GM10266 (cell line): ENCODE measurements at regions not wholly inside any gene's neighbourhood (a gene's known extent, or its start where the extent isn't known, plus 50 kb on each side); places are given as distances from the start of the nearest gene placed in this dataset.

ENCODE experiments used
- DNase-seq: peaks from one replicate; pipeline ENCODE4 v3.0.0; 2012; ENCODE audit errors: extremely low spot score
- TF ChIP-seq, protein P1 (sequence below): IDR thresholded peaks from 2 replicates; pipeline ENCODE4 v1.5.1; 2012; ENCODE audit warnings: mild to moderate bottlenecking, low read depth; ENCODE audit not compliant: control insufficient read depth, insufficient read depth; ENCODE audit errors: missing control alignments

DNA sequence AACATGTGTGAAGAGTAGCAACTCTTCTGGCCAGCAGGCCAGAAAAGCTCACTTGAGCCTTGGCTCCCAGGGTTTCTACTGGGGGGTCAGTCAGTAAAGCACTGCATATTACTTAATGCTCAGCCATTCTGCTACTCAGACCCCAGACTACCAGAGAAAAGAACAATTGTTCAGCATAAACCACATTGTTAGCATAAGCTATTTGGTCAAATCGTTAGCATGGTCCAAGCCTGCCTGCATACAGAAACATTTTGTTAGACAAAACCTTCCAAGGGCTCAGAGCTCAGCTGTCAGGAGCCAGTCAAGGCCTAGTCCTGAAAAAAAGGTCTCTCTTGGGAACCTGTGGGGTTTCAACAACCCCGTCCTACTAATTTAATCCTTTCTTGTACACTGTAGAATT, 449.3 kb downstream of the PRR16 start:
- TF ChIP-seq, protein P1, sequence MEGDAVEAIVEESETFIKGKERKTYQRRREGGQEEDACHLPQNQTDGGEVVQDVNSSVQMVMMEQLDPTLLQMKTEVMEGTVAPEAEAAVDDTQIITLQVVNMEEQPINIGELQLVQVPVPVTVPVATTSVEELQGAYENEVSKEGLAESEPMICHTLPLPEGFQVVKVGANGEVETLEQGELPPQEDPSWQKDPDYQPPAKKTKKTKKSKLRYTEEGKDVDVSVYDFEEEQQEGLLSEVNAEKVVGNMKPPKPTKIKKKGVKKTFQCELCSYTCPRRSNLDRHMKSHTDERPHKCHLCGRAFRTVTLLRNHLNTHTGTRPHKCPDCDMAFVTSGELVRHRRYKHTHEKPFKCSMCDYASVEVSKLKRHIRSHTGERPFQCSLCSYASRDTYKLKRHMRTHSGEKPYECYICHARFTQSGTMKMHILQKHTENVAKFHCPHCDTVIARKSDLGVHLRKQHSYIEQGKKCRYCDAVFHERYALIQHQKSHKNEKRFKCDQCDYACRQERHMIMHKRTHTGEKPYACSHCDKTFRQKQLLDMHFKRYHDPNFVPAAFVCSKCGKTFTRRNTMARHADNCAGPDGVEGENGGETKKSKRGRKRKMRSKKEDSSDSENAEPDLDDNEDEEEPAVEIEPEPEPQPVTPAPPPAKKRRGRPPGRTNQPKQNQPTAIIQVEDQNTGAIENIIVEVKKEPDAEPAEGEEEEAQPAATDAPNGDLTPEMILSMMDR: no peak
- no peak for DNase-seq

DNA sequence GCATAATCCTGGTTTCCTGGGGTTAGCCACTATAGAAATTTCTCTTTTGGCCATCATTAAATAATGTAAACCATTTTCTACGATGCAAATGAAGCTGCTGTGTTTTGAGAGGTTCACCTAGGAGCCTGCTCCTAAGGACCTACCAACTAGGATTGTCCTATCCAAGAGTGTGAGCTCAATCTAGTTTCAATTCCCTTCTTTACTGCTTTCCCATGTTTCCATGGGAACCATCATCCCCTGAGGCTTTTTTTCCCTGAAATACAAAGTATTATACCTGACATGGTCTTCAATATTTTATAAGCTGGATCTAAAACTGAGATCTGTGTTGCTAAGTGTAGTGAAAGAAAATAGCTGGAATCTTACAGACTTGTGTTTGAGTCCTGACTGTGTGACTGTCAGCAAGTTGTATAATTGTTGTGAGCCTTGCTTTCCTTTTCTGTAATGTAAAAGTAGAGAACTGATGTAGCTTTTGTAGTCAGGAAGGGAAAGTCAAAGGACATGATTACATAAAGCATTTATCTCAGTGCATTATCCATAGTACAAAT, 453.2 kb downstream of the PRR16 start:
- TF ChIP-seq, protein P1: no peak
- no peak for DNase-seq

DNA sequence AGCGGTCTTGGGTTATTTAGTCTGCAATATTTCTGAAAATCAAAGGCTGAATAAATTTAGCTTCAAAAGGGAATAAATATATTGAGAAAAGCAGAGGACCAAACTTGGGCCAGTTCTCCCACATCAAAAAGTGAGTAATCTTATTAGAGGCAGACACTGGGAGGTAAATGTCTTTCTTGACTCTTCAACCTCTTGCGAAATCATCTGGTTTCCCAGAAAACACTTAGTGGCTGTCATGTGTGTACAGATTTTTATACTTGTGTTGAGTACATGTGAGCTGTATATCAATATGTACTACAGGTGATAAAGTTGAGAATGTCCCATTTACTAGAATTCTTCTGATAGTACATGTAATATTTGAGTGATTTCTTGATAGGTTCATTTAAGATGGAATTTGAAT, 454.9 kb downstream of the PRR16 start:
- no peak for DNase-seq
- TF ChIP-seq, protein P1: no peak

GRCh38 chr5:120923026-120923425, 458.9 kb downstream of the PRR16 start:
- TF ChIP-seq, protein P1: no peak

DNA sequence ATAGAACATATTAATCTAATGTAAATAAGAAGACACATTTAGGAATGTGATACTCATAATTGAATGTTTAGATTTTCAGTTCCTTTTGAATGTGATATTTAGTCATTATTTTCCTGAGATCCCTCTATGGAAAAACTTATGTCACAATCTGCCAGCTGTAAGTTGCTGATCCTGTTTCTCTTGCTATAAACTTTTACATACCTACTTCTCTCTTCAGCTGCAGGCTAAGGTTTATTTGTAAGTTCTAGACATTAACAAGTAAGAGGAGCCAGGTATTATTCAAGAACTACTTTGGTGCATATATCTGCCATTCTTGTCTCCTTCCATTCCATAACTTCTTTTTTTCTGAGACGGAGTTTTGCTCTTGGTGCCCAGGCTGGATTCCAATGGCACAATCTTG, 462.4 kb downstream of the PRR16 start:
- TF ChIP-seq, protein P1: no peak
- no peak for DNase-seq

More at GRCh38 chr5:120923026-120923425, 458.9 kb downstream of the PRR16 start:
- DNase-seq: no peak

DNA sequence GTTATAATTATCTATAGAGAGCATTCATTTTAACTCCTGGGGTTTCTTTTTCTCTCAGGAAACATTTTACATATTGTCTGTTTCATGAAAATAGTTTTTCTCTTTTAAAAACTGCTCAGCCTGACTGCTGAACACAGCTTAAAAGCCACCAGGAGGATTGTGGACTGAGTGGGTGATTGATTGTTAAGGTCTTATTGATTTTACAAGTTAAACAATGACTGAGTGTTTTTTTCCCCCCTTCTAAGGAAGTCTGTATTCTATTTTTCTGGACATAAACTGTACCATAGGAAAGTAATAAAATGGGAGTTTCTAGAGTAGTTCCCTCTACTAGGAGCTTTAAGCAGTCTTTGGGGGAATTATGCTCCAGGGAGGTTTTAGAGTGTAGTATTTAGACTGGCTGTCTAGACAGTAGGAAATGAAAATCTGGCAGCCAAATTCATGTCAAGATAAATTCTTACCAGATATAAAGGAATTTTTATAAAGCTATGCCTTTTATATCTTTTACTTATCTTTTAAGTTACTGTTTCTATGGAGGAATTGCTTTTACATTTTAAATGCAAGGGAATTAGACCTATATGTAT, 463.9 kb downstream of the PRR16 start:
- TF ChIP-seq, protein P1: no peak
- DNase-seq: no peak

GRCh38 chr5:120932480-120932879, 468.4 kb downstream of the PRR16 start:
- no peak for DNase-seq
- TF ChIP-seq, protein P1: no peak
